ENCODE measurements at regions not wholly inside any gene's neighbourhood (a gene's known extent, or its start where the extent isn't known, plus 50 kb on each side); places are given as distances from the start of the nearest gene placed in this dataset.
"Not testable (repeated sequence)": the region's sequence is repeated elsewhere in the genome, so short reads cannot be mapped to it uniquely, and the experiment has no call there.

DNA sequence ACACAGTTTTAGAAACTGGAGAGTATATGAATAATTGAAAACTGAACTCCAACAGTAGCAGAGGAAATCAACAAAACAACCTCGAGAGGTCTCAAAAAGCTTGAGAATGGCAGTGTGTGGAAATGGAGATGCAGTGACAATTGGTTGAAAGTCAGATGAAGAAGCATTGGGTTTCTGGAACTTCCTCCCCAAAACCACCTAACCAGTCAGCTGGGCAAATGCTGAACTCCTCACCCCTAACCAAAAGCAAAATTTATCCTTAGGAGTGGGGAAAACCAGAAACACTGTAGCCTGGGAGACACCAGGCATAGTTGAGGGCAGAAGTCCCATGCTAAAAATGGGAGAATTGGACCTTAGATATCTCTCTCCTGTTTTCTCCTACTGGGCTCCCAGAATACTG is 109.9 kb downstream of the TANC2 start:
- no peak for DNase-seq (ENCODE audit: low read depth, low spot score)

DNA sequence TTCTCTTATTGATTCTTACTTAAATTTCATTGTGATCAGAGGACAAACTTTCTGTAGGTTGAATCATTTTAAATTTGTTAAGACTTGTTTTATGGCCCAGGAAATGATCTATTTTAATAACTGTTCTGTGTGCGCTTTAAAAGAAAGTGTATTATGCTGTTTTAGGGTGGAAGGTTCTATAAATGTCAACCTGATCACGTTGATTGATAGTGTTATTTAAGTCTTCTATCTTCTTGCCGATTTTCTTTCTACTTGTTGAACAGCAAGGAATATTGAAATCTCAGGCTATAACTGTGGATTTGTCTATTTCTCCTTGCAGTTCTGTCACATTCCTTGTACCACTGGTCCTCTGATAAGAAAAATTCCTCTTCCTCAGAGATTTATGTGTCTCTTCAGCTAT is 112.7 kb downstream of the TANC2 start:
- no peak for DNase-seq (ENCODE audit: low read depth, low spot score)

DNA sequence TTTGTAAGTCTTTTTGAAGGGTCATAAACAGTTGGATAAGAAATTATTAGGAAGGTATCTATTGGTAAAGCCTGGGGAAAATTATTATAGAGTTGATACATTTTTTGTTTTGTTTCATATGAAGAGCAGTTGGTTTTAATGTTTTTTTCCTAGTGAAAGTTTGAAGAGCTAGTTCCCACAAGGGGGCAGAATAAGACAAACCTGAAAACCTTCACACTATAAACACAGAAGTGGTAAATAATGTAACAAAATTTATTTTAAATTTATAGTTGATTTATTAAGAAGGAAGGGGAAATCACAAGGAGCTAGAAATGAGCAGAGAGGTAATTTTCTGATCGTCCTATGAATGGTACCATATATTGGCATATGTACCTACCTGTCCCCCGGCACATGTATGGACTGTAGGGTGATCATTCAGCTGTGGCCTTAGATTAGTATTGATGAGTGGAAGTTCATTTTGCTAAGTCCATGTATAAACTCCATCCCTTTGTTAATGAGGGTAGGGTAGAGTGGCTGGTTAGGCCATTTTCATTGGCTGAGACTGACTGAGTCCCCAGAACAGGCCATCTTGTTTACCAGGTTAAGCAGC is 116.3 kb downstream of the TANC2 start:
- peak; percentile 39 for DNase-seq (ENCODE audit: low read depth, low spot score)

DNA sequence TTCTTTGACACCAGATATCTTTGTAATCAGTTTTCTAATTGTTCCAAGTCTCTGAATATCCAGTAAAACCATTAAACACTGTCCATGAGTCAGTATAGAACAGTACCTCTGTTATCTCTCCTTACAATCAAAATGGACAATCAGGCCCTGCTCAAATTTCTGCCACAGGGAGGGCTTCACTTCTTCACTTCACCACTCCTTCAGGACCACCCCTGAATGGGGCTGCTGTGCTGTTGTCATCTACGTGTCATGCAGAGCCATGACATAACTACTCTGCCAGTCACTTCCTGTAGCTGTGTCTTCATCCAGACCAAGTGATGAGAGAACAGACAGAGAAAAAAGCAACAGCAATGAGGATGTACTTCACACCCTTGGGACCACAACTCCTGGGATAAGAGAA is 116.9 kb downstream of the TANC2 start:
- DNase-seq (ENCODE audit: low read depth, low spot score) = no peak

DNA sequence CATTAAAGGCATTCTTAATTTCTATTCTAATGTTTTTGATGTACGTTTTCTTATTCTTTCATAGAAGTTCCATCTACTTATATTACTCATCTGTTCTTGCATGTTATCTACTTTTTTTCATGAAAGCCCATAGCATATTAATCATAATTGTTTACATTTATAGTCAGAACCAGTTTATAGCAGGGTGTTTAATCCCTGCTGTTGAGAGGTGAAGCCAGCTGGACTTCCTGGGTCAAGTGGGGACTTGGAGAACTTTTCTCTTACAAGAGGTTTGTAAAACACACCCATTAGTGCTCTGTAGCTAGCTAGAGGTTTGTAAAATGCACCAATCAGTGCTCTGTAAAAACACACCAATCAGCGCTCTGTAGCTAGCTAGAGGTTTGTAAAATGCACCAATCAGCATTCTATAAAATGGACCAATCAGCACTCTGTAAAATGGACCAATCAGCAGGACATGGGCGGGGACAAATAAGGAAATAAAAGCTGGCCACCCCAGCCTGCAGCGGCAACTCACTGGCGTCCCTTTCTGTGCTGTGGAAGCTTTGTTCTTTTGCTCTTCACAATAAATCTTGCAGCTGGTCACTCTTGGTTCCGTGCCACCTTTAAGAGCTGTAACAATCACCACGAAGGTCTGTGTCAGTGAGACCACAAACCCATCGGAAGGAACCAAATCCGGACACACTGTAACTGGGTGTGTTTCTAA is 120.6 kb downstream of the TANC2 start:
- DNase-seq (ENCODE audit: low read depth, low spot score) = no peak

DNA sequence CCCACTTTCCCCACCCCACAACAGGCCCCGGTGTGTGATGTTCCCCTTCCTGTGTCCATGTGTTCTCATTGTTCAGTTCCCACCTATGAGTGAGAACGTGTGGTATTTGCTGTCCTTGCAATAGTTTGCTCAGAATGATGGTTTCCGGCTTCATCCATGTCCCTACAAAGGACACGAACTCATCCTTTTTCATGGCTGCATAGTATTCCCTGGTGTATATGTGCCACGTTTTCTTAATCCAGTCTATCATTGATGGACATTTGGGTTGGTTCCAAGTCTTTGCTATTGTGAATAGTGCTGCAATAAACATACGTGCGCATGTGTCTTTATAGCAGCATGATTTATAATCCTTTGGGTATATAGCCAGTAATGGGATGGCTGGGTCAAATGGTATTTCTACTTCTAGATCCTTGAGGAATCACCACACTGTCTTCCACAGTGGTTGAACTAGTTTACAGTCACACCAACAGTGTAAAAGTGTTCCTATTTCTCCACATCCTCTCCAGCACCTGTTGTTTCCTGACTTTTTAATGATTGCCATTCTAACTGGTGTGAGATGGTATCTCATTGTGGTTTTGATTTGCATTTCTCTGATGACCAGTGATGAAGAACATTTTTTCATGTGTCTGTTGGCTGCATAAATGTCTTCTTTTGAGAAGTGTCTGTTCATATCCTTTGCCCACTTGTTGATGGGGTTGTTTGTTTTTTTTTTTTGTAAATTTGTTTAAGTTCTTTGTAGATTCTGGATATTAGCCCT is 124.5 kb downstream of the TANC2 start:
- not testable (repeated sequence) for DNase-seq (ENCODE audit: low read depth, low spot score)

DNA sequence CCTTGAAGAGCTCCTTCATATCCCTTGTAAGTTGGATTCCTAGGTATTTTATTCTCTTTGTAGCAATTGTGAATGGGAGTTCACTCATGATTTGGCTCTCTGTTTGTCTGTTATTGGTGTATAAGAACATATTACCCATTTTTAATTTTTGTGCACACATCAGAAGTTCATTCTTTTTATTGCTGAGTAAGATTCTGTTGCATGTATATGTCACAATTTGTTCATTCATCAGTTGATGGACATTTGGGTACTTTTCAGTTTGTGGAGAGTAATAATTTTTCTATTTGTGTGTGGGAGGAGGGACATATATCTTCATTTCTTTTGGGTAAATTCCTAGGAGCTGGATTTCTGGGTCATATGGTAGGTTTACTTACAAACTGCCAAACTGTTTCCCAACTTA is 125.9 kb downstream of the TANC2 start:
- not testable (repeated sequence) for DNase-seq (ENCODE audit: low read depth, low spot score)

DNA sequence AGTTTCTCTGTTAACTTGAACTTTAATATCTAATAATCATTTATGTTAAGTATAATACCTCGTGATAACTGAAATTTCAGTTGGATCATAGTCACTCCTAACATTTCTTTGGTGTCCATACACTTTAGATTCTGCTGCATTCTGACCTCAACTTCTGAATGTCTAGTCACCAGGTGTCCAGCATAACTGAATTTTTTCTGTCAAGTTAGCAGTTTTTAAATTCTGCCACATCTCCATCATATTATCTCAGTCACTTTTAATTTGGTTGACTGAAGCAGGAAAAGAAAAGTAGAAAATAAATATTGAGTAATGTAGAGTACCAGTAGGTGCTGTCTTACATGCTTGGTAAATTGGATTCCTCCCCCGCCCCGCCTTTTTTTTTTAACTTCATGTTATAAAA is 128.6 kb downstream of the TANC2 start:
- DNase-seq (ENCODE audit: low read depth, low spot score) = no peak

DNA sequence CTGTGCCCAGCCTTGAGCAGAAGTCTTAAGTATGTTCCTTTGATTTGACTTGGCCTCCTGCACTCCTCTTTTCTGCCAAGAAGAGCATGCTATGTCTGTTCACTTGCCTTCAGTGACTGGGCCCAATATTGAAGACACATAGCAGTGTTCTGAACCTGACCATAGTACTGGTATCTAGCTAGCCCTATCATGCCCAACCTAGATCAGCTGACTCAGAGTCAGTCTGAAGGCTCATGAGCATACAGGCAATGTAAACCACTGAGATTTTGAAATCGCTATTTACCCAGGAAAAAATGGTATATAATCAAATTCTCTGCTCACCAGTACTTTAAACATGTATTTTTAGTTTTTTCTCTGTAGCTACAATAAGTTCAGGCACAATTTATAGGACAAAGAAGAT is 129.4 kb downstream of the TANC2 start:
- no peak for DNase-seq (ENCODE audit: low read depth, low spot score)

DNA sequence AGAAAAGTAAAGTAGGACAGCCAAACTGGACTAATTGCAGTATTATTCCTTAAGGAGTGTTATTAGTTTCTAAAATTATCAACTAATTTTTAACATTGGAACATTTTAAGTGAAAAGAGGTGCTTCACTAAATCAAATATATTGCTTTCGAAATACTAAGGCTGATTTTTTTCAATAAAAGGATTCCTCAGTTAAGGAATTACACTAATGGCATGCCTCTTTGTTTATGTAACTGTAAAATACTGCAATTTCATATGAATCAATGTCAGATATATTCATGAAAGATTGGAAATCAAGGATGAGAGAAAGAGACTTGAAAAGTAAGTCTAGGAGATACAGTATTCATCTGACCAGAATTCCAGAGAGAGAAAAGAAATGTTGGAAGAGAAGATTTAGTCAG is 129.8 kb downstream of the TANC2 start:
- no peak for DNase-seq (ENCODE audit: low read depth, low spot score)

DNA sequence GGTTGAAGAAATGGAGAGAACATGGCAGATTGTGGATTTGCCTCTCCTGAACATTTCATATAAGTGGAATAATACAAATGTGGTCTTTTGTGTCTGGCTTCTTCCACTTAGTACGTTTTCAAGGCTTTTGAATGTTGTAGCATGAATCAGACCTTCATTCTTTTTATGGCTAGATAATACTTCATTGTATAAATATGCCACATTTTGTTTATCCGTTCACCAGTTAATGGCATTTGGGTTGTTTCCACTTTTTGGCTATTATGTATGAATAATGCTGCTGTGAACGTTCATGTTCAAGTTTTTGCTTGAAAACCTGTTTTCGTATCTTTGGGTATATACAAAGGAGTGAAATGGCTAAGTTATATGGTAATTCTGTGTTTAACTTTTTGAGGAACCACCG is 130.4 kb downstream of the TANC2 start:
- DNase-seq (ENCODE audit: low read depth, low spot score) = peak; percentile 52

DNA sequence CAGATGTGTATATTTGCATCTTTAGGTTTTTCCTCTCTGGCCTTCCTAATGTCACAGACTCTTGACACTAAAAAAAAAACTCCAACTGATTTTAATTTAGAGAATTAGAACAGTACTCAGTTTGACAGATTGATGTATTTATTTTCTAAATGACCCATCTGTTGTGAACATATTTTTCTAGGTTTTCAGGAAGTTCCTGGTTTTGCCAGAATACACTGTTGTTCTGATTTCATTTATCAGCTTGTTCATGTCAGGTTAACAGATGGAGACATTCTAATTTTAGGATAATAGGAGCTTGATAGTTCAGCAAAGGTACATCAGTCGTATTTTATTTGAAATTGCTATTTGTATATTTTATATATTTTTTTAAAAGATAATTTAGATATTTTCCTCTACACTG is 133.4 kb downstream of the TANC2 start:
- no peak for DNase-seq (ENCODE audit: low read depth, low spot score)

DNA sequence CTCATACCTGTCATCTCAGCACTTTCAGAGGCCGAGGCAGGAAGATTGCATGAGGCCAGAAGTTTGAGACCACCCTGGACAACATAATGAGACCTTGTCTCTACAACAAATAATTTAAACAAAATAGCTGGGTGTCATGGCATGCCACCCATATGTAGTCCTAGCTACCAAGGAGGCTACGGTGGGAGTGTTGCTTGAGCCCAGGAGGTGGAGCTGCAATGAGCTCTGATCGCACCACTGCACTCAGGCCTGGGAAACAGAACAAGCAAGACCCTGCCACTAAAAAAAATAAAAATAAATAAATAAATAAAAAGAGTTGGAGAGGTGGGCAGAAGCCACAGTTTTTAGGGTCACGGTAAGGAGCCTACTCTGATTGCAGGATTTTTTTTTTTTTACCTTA is 136.0 kb downstream of the TANC2 start:
- no peak for DNase-seq (ENCODE audit: low read depth, low spot score)

DNA sequence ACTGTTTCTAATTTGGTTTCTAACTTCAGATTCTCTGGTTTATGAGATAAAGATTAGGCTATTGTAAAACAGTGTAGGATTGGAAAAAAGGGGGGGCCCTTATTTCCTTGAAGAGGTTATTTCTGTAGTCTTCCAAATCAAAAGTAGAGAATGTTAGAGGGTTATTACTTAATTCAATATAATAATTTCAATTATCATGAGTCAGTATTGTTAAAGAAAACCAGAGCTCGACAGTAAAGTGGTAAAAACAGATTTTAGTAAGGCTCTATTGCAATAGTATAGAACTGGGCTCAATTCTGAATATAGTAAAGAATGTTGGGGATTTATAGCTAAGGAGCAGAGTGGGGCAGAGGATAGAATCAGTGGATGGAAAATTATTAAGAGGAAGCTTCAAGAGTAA is 140.0 kb downstream of the TANC2 start:
- no peak for DNase-seq (ENCODE audit: low read depth, low spot score)

DNA sequence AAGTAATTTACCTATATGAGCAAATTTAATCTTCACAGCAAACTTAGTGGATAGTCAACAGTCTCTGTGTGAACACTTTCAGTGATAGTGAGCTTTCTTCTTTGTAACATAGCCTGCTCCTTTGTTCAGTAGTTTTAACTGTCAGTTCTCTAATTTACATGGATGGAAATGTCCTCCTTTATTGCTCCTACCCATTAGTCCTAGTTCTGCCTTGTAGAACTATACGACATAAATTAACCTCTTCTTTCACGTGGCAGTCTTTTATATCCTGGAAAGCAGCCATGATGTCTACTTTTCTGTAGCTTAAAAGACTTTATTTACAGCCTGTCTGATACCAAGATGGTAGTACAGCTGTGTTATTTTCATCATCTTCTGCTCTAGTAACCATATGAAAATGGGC is 143.6 kb downstream of the TANC2 start:
- no peak for DNase-seq (ENCODE audit: low read depth, low spot score)

DNA sequence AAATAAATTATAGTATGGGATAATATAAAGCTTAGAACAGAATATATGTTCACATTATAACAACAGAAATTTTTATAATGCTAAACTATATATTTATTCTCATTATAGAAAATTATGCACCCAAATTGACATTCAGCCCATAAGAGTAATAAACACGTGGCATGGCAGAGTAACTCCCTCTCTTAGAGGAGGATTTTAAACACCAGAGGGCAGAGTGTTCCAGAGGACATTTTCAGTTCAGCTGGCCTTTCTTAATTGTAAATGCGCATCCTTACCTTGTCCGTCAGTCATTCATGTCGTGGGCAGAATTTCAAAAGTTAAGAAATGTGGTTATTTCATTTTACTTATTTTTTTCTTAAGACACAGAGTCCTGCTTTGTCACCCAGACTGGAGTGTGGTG is 147.1 kb downstream of the TANC2 start:
- no peak for DNase-seq (ENCODE audit: low read depth, low spot score)

DNA sequence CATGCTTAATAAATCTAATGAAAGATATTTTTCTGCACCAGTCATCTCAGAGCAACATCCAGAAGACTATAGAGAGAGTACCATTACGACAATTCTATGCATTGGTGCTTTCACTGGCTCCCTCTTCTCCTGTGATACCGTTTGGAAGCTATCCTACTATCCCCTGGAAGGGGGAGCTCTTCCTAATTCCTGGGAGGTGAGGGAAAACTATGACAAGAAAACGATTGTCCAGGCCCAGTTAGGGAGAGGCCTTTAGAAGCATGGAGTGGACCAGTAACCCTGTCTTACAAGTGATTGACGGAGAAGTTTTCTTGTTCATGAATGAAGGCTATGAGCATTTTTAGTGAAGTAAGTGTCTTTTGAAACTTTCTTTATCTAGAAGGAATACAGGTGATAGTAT is 150.2 kb downstream of the TANC2 start:
- no peak for DNase-seq (ENCODE audit: low read depth, low spot score)

DNA sequence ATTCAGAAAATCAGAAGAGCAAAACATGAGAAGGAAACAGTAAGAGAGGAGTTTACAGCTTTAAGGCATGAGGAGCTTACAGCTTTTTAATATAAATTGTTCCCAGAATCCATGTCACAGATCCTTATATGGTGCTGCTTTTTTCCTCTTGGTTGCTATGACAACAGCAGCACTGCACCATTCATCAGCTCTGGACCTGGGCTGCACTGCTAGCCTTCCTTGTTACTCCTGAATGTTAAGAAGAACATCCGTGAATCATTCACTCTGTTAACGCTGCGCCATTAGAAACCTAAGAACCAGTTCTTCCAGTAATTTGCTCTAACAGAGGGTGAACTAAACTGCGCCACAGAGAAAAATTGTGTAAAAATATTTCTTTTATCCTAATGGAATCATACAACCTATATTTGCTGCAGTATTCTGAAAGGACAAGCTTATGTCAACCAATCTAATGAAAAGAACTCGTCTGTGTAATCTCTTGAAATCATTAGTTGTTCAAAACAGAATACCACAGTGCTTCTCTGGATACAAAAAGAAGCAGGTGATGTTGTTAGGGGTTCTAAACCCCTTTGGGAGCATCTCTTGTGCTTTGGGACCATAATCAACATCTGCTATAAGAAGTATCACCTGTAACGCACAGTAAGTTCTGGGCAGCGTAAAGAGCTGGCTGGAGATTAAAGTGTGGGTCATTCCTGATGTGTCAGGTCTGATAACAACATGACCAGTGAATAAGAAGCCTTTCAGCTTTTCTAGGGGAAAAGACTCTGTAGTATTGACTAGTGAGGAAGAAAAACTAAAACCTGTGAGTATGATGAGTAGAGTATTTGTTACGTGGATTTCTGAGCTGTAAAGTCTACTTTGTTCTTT is 151.2 kb downstream of the TANC2 start:
- DNase-seq (ENCODE audit: low read depth, low spot score) = peak; percentile 89

DNA sequence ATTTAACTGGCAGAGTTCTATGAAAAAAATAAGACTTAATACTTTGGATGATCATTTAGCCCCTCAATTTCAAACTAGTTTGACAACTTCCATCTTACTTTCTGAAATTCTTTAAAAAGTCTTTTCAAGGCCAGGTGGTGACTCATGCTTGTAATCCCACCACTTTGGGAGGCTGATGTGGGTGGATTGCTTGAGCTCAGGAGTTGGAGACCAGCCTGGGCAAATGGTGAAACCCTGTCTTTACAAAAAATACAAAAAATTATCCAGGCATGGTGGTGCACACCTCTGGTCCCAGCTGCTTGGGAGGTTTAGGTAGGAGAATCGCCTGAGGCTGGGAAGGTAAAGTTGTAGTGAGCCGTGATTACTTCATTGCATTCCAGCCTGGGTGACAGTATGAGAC is 154.4 kb downstream of the TANC2 start:
- DNase-seq (ENCODE audit: low read depth, low spot score) = peak; percentile 34

DNA sequence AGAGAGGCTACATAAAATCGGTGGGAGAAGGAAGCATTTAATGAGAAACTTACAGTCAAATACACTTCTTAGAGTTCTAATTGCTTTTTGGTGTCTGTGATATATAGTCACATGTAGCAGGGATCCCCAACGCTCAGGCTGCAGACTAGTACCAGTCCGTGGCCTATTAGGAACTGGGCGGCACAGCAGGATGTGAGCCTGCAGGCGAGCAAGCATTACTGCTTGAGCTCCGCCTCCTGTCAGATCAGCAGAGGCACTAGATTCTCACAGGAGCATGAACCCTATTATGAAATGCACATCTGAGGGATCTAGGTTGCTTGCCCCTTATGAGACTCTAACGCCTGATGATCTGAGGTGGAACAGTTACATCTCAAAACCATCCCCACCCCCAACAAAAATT is 158.5 kb downstream of the TANC2 start:
- no peak for DNase-seq (ENCODE audit: low read depth, low spot score)

DNA sequence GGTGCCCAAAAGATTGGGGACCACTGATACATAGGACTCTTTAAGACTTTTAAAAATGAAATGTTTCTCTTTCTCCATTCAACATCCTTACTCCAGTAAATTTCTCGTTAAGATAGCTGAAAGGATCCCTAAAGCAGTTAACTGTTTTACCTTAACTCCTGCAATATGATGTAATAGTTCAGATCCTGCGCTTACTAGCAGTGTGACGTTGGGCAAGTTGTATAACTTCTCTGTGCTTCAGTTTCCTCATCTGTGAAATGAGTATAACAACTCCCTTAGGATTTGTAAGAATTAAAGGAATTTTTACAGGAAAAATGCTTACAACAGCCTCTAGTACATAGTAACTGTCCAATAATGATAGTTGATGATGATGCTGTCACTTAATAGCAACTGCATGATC is 158.9 kb downstream of the TANC2 start:
- DNase-seq (ENCODE audit: low read depth, low spot score) = no peak

DNA sequence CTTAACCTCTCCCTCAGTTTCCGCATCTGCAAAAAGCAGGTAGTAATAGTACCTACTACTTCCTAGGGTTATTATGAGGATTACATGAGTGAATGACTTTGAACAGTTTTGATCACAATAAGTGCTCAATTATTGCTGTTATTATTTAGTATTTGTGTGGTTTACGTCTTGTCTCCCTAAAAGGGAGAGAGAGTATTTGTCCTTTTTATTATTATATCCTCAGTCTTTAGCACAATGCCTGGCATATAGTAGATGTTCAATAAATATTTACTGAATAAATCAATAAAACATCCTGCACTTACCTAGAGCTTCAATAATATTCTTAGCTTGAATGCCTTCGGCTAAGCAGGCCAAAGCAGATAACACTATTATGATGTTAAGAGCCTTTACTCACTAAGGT is 160.0 kb downstream of the TANC2 start:
- DNase-seq (ENCODE audit: low read depth, low spot score) = no peak

All from astrocyte of the hippocampus (primary cell).